Astrocyte (in vitro differentiated cells and primary cell): ENCODE measurements at regions not wholly inside any gene's neighbourhood (a gene's known extent, or its start where the extent isn't known, plus 50 kb on each side); places are given as distances from the start of the nearest gene placed in this dataset.

Experiments used
- DNase-seq: peaks from one replicate; pipeline ENCODE4 v3.0.0-alpha.2; 2010; ENCODE audit warnings: low read depth
- FAIRE-seq: peaks from 2 replicates; lab custom pipeline; 2011; peaks lifted over from hg19 to GRCh38; lab: Jason Lieb, UNC
- H2AFZ ChIP-seq: 2 replicates; pipeline ENCODE4 v1.6.0; 2012; ENCODE audit warnings: low read depth, low read length, inconsistent platforms
- H3K27ac ChIP-seq: 2 replicates; pipeline ENCODE4 v1.5.1; 2011; ENCODE audit warnings: low read depth, low read length, inconsistent platforms
- H3K27me3 ChIP-seq: 2 replicates; pipeline ENCODE4 v1.6.0; 2011; ENCODE audit warnings: low read length, inconsistent platforms; ENCODE audit not compliant: insufficient read depth
- H3K36me3 ChIP-seq: 2 replicates; pipeline ENCODE4 v1.5.1; 2011; ENCODE audit warnings: low read length, inconsistent platforms; ENCODE audit not compliant: insufficient read depth
- H3K4me1 ChIP-seq: 2 replicates; pipeline ENCODE4 v1.5.1; 2011; ENCODE audit warnings: low read length, inconsistent platforms; ENCODE audit not compliant: insufficient read depth
- H3K4me2 ChIP-seq: 2 replicates; pipeline ENCODE4 v1.6.0; 2012; ENCODE audit warnings: low read length, inconsistent platforms
- H3K4me3 ChIP-seq: 2 replicates; pipeline ENCODE4 v1.5.1; 2011; ENCODE audit warnings: low read depth, mild to moderate bottlenecking, low read length, inconsistent platforms; ENCODE audit not compliant: insufficient read depth
- H3K79me2 ChIP-seq: 2 replicates; pipeline ENCODE4 v1.6.0; 2012; ENCODE audit warnings: mild to moderate bottlenecking, low read length, inconsistent platforms; ENCODE audit not compliant: insufficient read depth
- H3K9ac ChIP-seq: 2 replicates; pipeline ENCODE4 v1.6.0; 2012; ENCODE audit warnings: mild to moderate bottlenecking, low read length, inconsistent platforms
- H3K9me3 ChIP-seq: 2 replicates; pipeline ENCODE4 v1.5.1; 2012; ENCODE audit warnings: low read depth, mild to moderate bottlenecking, low read length, inconsistent platforms; ENCODE audit not compliant: insufficient read depth
- H4K20me1 ChIP-seq: 2 replicates; pipeline ENCODE4 v1.6.0; 2012; ENCODE audit warnings: low read length, inconsistent platforms; ENCODE audit not compliant: insufficient read depth
- H3K27ac Mint-ChIP-seq: one replicate; pipeline ENCODE4 v1.8.0; 2021; ENCODE audit warnings: mild to moderate bottlenecking, mixed read lengths; ENCODE audit not compliant: unreplicated experiment
- H3K27me3 Mint-ChIP-seq: one replicate; pipeline ENCODE4 v1.8.0; 2021; ENCODE audit warnings: low read depth, mixed read lengths; ENCODE audit not compliant: unreplicated experiment
- H3K36me3 Mint-ChIP-seq: one replicate; pipeline ENCODE4 v1.8.0; 2021; ENCODE audit warnings: low read depth, mixed read lengths; ENCODE audit not compliant: unreplicated experiment
- H3K4me1 Mint-ChIP-seq: one replicate; pipeline ENCODE4 v1.8.0; 2021; ENCODE audit warnings: low read depth, mixed read lengths; ENCODE audit not compliant: unreplicated experiment
- H3K4me3 Mint-ChIP-seq: one replicate; pipeline ENCODE4 v1.8.0; 2021; ENCODE audit warnings: mild to moderate bottlenecking, moderate library complexity, mixed read lengths; ENCODE audit not compliant: unreplicated experiment
- H3K9me3 Mint-ChIP-seq: one replicate; pipeline ENCODE4 v1.8.0; 2021; ENCODE audit warnings: mild to moderate bottlenecking, mixed read lengths; ENCODE audit not compliant: unreplicated experiment
- EZH2 ChIP-seq: IDR thresholded peaks from 2 replicates; pipeline ENCODE4 v1.6.1; 2012; ENCODE audit warnings: mild to moderate bottlenecking, low read length, inconsistent platforms; ENCODE audit not compliant: insufficient read depth
- TF ChIP-seq, protein P1 (sequence below): IDR thresholded peaks from 2 replicates; pipeline ENCODE4 v1.5.1; 2011; ENCODE audit warnings: low read depth, mild to moderate bottlenecking, inconsistent platforms, low read length, moderate library complexity; ENCODE audit not compliant: insufficient read depth

DNA sequence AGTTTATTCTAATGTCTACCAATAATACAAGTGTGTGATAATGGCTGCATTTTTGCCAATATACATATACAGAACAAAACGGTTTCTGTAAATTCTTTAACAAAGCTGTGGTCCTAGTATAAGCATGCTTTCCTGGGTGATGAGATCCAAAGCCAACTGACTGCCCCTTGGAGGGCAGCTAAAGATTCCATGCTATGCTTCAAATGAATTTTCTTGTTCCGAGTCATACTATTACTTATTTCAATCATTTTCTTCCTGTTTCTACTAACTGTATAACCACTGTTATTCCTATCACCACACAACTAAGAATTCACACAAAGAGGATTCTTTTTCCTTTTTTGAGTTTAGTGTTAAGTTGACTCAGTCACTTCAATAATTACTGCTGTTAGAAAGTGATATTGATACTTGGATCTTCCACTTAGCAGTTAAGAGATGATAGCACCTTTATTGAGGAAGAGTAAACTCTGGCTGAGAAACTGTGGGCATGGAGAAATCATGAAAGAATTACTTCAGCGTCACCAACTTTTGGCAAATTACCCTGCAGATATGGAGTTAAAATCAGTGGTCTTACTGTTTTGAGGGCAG lies 197.5 kb downstream of the ARL4A start:
- H3K4me1 ChIP-seq, result peaks cover 8% of the 10 kb centered on the region
- no peaks in the 10 kb centered on the region for H3K79me2 ChIP-seq
- H3K27ac Mint-ChIP-seq, result peak overlapping the region; percentile 31
- peaks cover 30% of the 10 kb centered on the region for H3K4me1 Mint-ChIP-seq
- H4K20me1 ChIP-seq, result no peaks in the 10 kb centered on the region
- no peaks in the 10 kb centered on the region for H3K9me3 Mint-ChIP-seq
- peak overlapping the region; percentile 32 for H3K9ac ChIP-seq
- H3K4me3 ChIP-seq, result no peak overlapping the region
- H3K36me3 Mint-ChIP-seq, result no peaks in the 10 kb centered on the region
- no peaks in the 10 kb centered on the region for H3K36me3 ChIP-seq
- FAIRE-seq (peak; percentile 13), DNase-seq (peak; percentile 43)
- H3K27me3 Mint-ChIP-seq, result no peaks in the 10 kb centered on the region
- peak overlapping the region; percentile 15 for H2AFZ ChIP-seq
- peak overlapping the region; percentile 40 for H3K4me2 ChIP-seq
- no peak for TF ChIP-seq EZH2
- TF ChIP-seq, protein P1, sequence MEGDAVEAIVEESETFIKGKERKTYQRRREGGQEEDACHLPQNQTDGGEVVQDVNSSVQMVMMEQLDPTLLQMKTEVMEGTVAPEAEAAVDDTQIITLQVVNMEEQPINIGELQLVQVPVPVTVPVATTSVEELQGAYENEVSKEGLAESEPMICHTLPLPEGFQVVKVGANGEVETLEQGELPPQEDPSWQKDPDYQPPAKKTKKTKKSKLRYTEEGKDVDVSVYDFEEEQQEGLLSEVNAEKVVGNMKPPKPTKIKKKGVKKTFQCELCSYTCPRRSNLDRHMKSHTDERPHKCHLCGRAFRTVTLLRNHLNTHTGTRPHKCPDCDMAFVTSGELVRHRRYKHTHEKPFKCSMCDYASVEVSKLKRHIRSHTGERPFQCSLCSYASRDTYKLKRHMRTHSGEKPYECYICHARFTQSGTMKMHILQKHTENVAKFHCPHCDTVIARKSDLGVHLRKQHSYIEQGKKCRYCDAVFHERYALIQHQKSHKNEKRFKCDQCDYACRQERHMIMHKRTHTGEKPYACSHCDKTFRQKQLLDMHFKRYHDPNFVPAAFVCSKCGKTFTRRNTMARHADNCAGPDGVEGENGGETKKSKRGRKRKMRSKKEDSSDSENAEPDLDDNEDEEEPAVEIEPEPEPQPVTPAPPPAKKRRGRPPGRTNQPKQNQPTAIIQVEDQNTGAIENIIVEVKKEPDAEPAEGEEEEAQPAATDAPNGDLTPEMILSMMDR, result no peak
- no peaks in the 10 kb centered on the region for H3K27me3 ChIP-seq
- no peaks in the 10 kb centered on the region for H3K9me3 ChIP-seq
- peak overlapping the region; percentile 36 for H3K27ac ChIP-seq
- no peak overlapping the region for H3K4me3 Mint-ChIP-seq

DNA sequence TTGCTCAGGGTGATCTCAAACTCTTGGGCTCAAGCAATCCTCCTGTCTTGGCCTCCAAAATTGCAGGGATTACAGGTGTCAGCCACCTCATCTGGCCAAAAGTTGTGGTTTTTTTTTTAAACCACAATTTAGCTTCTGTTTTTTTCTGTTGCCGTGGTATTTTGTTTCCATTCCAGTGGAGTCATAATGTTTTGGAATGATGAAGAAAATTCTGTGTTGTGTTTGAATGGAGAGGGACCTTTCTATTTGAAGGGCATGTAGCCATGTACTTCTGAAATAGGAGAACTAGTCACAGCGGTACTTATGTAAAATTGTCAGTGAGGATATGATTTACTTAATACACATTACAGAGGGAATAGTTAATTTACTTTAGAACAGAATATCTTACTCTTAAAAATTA lies 201.3 kb downstream of the ARL4A start:
- H3K27ac Mint-ChIP-seq, result peak overlapping the region; percentile 60
- H3K36me3 ChIP-seq, result no peaks in the 10 kb centered on the region
- H3K4me1 Mint-ChIP-seq, result peaks cover 27% of the 10 kb centered on the region
- H3K4me2 ChIP-seq, result no peak overlapping the region
- H2AFZ ChIP-seq, result no peak overlapping the region
- FAIRE-seq (no peak), DNase-seq (peak; percentile 72)
- H3K4me1 ChIP-seq, result peaks cover 8% of the 10 kb centered on the region
- no peaks in the 10 kb centered on the region for H3K9me3 Mint-ChIP-seq
- H3K27ac ChIP-seq, result peak overlapping the region; percentile 40
- no peaks in the 10 kb centered on the region for H3K27me3 Mint-ChIP-seq
- H3K4me3 ChIP-seq, result no peak overlapping the region
- H3K27me3 ChIP-seq, result no peaks in the 10 kb centered on the region
- TF ChIP-seq EZH2, result no peak
- TF ChIP-seq, protein P1, result no peak
- no peak overlapping the region for H3K4me3 Mint-ChIP-seq
- H3K79me2 ChIP-seq, result no peaks in the 10 kb centered on the region
- H3K9ac ChIP-seq, result no peak overlapping the region
- H3K9me3 ChIP-seq, result no peaks in the 10 kb centered on the region
- no peaks in the 10 kb centered on the region for H3K36me3 Mint-ChIP-seq
- H4K20me1 ChIP-seq, result no peaks in the 10 kb centered on the region

DNA sequence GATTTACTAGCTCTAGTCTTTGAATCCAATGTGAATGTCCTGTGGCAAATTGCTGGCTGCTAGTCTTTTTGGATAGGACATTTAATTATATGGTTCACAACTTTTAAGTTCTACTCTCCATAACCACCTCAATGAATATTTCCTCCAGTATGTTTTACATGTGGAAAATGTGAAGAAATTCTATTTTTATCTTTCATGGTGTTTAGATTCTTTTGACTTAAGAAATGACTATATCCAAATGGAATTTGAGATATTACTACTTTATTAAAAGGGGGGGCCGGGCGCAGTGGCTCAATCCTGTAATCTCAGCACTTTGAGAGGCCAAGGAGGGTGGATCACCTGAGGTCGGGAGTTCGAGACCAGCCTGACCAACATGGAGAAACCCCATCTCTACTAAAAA lies 202.0 kb downstream of the ARL4A start:
- peaks cover 2% of the 10 kb centered on the region for H3K9me3 Mint-ChIP-seq
- no peaks in the 10 kb centered on the region for H3K79me2 ChIP-seq
- no peaks in the 10 kb centered on the region for H3K27me3 Mint-ChIP-seq
- H3K36me3 Mint-ChIP-seq, result no peaks in the 10 kb centered on the region
- DNase-seq, result peak; percentile 51
- peak overlapping the region; percentile 40 for H3K27ac ChIP-seq
- H3K4me1 ChIP-seq, result peaks cover 8% of the 10 kb centered on the region
- no peaks in the 10 kb centered on the region for H3K27me3 ChIP-seq
- H3K4me3 Mint-ChIP-seq, result no peak overlapping the region
- TF ChIP-seq EZH2, result no peak
- TF ChIP-seq, protein P1, result no peak
- peak overlapping the region; percentile 18 for H3K4me2 ChIP-seq
- no peak for FAIRE-seq
- H2AFZ ChIP-seq, result no peak overlapping the region
- no peak overlapping the region for H3K9ac ChIP-seq
- H3K4me1 Mint-ChIP-seq, result peaks cover 21% of the 10 kb centered on the region
- peak overlapping the region; percentile 60 for H3K27ac Mint-ChIP-seq
- H3K4me3 ChIP-seq, result no peak overlapping the region
- no peaks in the 10 kb centered on the region for H4K20me1 ChIP-seq
- H3K9me3 ChIP-seq, result no peaks in the 10 kb centered on the region
- no peaks in the 10 kb centered on the region for H3K36me3 ChIP-seq
